Caco-2 (cell line): ENCODE measurements at regions not wholly inside any gene's neighbourhood (a gene's known extent, or its start where the extent isn't known, plus 50 kb on each side); places are given as distances from the start of the nearest gene placed in this dataset.

Source experiments
- BruUV-seq: library from RNA; stranded (reverse); fragments of 400-500 nt; replicated peaks from 2 replicates; lab custom pipeline; 2021; lab: Mats Ljungman, UMichigan
- CTCF ChIA-PET: fragments of 300-600 bp; sonication (Branson Sonifier 250); formaldehyde crosslinking; loops from one replicate; lab custom pipeline; 2022; ENCODE audit warnings: antibody characterized with exemption; lab: Charles Lee
- POLR2A ChIA-PET: fragments of 300-600 bp; sonication (Branson Sonifier 250); formaldehyde crosslinking; loops from one replicate; lab custom pipeline; 2022; ENCODE audit warnings: antibody characterized with exemption; lab: Charles Lee
- DNase-seq, 2 experiments: peaks; one replicate each; pipeline versions ENCODE4 v3.0.0 to v3.0.0-alpha.2; 2020 to 2022
- H3K27me3 ChIP-seq: replicated peaks from 2 replicates; pipeline ENCODE4 v1.6.0; 2011; ENCODE audit warnings: low read length; ENCODE audit not compliant: control insufficient read depth, insufficient read depth
- H3K36me3 ChIP-seq: 2 replicates; pipeline ENCODE4 v1.5.1; 2011; ENCODE audit warnings: low read length; ENCODE audit not compliant: control insufficient read depth, insufficient read depth
- H3K4me1 ChIP-seq: fragments of 250-450 bp; sonication (Bioruptor Pico); 2 replicates; pipeline ENCODE4 v1.5.1; 2020; ENCODE audit warnings: mild to moderate bottlenecking
- H3K4me3 ChIP-seq: 2 replicates; pipeline ENCODE4 v1.5.1; 2011; ENCODE audit warnings: low read depth, mild to moderate bottlenecking, control low read depth, low read length
- H3K9me3 ChIP-seq: fragments of 250-450 bp; sonication (Bioruptor Pico); 2 replicates; pipeline ENCODE4 v1.5.1; 2020; ENCODE audit warnings: mild to moderate bottlenecking, moderate library complexity
- H3K27ac Mint-ChIP-seq: one replicate; pipeline ENCODE4 v1.8.0; 2022; ENCODE audit warnings: mixed read lengths; ENCODE audit not compliant: unreplicated experiment
- H3K27me3 Mint-ChIP-seq: one replicate; pipeline ENCODE4 v1.8.0; 2022; ENCODE audit warnings: mixed read lengths; ENCODE audit not compliant: insufficient read depth, unreplicated experiment
- H3K36me3 Mint-ChIP-seq: one replicate; pipeline ENCODE4 v1.8.0; 2022; ENCODE audit warnings: mild to moderate bottlenecking, mixed read lengths; ENCODE audit not compliant: insufficient read depth, unreplicated experiment
- H3K4me1 Mint-ChIP-seq: one replicate; pipeline ENCODE4 v1.8.0; 2022; ENCODE audit warnings: low read depth, mixed read lengths; ENCODE audit not compliant: unreplicated experiment
- H3K4me3 Mint-ChIP-seq: one replicate; pipeline ENCODE4 v1.8.0; 2022; ENCODE audit warnings: mild to moderate bottlenecking, moderate library complexity, mixed read lengths; ENCODE audit not compliant: unreplicated experiment
- H3K9me3 Mint-ChIP-seq: one replicate; pipeline ENCODE4 v1.8.0; 2022; ENCODE audit warnings: mixed read lengths; ENCODE audit not compliant: unreplicated experiment
- intact Hi-C: fragments of 100-400 bp; cut with micrococcal nuclease; formaldehyde crosslinking; loops from one replicate; pipeline ENCODE4 v1.10.0; 2022; ENCODE audit not compliant: unreplicated experiment
- TF ChIP-seq, protein P1 (sequence below), 2 experiments: fragments of 200-600 bp in 1 of 2; IDR thresholded peaks; 1 replicate in 1 of 2; 2 replicates in 1 of 2; pipeline versions ENCODE4 v1.5.1 to v1.8.0; 2011 to 2022; ENCODE audit warnings: antibody characterized with exemption in 1 of 2, control low read depth in 1 of 2, inconsistent platforms in 1 of 2, low read depth in 1 of 2, low read length in 1 of 2, mild to moderate bottlenecking in 1 of 2, moderate library complexity in 1 of 2; ENCODE audit not compliant: insufficient read depth in 1 of 2, severe bottlenecking in 1 of 2, unreplicated experiment in 1 of 2

DNA sequence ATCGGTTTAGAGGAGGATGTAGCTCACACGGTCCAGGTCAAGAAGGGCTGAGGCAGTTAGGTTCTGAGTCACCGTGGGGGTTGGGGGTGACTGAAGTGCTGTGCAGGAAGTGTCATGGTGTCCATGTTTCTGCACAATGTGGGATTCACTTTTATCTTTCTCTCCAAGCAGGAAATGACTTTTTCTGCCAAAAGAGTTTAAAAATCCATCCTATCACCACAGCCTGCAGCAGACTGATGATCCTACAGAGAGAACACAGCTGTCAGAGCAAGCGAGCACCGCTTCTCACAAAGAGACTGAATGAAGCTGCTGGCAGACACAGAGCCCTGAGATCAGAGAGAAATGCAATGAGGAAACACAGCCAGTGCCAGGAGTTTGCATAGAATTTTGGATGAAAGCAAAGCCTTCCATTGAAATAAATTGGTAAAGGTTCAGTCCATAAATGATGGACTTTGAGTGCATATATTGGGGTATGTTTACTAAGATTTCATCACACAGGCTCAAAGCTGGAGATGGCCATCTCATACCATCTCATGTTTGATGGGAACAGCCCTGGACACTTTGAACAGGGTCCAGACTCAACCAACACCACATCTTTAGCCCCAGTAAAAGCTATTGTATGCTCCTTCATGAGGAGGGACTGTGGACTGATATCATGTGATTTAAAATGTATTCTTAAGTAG is 213.9 kb upstream of the FBXL7 start:
- Histone ChIP-seq H3K4me3 (no peak overlapping the region), H3K27me3 (no peaks in the 10 kb centered on the region), H3K9me3 (no peaks in the 10 kb centered on the region), H3K36me3 (no peaks in the 10 kb centered on the region), H3K4me1 (no peaks in the 10 kb centered on the region)
- H3K36me3 Mint-ChIP-seq, result no peaks in the 10 kb centered on the region
- BruUV-seq, result no TSS peak
- H3K27me3 Mint-ChIP-seq, result peaks cover 8% of the 10 kb centered on the region
- CTCF ChIA-PET, result no interaction called here
- H3K27ac Mint-ChIP-seq, result no peak overlapping the region
- POLR2A ChIA-PET, result no interaction called here
- H3K9me3 Mint-ChIP-seq, result no peaks in the 10 kb centered on the region
- DNase-seq, result no peak
- intact Hi-C loops, result loop anchor here (5.0 kb wide), 1 partner anchor 711 kb away; no protein-coding TSS in a partner anchor
- no peak overlapping the region for H3K4me3 Mint-ChIP-seq
- no peaks in the 10 kb centered on the region for H3K4me1 Mint-ChIP-seq
- TF ChIP-seq, protein P1, sequence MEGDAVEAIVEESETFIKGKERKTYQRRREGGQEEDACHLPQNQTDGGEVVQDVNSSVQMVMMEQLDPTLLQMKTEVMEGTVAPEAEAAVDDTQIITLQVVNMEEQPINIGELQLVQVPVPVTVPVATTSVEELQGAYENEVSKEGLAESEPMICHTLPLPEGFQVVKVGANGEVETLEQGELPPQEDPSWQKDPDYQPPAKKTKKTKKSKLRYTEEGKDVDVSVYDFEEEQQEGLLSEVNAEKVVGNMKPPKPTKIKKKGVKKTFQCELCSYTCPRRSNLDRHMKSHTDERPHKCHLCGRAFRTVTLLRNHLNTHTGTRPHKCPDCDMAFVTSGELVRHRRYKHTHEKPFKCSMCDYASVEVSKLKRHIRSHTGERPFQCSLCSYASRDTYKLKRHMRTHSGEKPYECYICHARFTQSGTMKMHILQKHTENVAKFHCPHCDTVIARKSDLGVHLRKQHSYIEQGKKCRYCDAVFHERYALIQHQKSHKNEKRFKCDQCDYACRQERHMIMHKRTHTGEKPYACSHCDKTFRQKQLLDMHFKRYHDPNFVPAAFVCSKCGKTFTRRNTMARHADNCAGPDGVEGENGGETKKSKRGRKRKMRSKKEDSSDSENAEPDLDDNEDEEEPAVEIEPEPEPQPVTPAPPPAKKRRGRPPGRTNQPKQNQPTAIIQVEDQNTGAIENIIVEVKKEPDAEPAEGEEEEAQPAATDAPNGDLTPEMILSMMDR (IDR thresholded peaks at IDR 0.05; ENCODE audit: insufficient read depth in 1 of 2, low read depth in 1 of 2, low read length in 1 of 2, severe bottlenecking in 1 of 2, unreplicated experiment in 1 of 2), result no peak

DNA sequence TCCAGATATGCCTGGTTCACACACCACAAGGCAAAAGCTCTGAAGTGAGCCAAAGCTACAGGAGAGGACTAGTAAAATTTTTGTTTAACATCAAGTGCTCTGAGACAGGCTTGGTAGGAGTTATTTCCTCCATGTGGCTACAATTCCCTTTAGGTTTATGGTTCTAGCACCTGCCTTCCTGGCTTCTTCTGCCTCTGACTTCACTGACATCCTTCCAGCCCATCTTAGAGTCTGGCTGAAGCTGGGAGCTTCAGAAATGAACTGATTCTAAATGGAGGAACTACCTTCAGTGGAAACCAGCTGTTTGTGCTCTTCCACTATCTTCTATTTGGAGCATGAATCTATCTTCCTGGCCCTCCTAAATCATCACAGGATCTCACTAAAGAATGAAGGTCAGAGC is 215.3 kb upstream of the FBXL7 start:
- DNase-seq, result no peak
- BruUV-seq, result no TSS peak
- POLR2A ChIA-PET, result no interaction called here
- H3K4me1 Mint-ChIP-seq, result no peaks in the 10 kb centered on the region
- TF ChIP-seq, protein P1 (IDR thresholded peaks at IDR 0.05; ENCODE audit: insufficient read depth in 1 of 2, low read depth in 1 of 2, low read length in 1 of 2, severe bottlenecking in 1 of 2, unreplicated experiment in 1 of 2), result no peak
- peaks cover 8% of the 10 kb centered on the region for H3K27me3 Mint-ChIP-seq
- no peak overlapping the region for H3K27ac Mint-ChIP-seq
- intact Hi-C loops, result loop anchor here (5.0 kb wide), 1 partner anchor 713 kb away; no protein-coding TSS in a partner anchor
- H3K9me3 ChIP-seq, result no peaks in the 10 kb centered on the region
- no peaks in the 10 kb centered on the region for H3K27me3 ChIP-seq
- no peaks in the 10 kb centered on the region for H3K36me3 Mint-ChIP-seq
- H3K4me3 ChIP-seq, result no peak overlapping the region
- CTCF ChIA-PET, result no interaction called here
- H3K36me3 ChIP-seq, result no peaks in the 10 kb centered on the region
- no peaks in the 10 kb centered on the region for H3K9me3 Mint-ChIP-seq
- no peaks in the 10 kb centered on the region for H3K4me1 ChIP-seq
- H3K4me3 Mint-ChIP-seq, result no peak overlapping the region

DNA sequence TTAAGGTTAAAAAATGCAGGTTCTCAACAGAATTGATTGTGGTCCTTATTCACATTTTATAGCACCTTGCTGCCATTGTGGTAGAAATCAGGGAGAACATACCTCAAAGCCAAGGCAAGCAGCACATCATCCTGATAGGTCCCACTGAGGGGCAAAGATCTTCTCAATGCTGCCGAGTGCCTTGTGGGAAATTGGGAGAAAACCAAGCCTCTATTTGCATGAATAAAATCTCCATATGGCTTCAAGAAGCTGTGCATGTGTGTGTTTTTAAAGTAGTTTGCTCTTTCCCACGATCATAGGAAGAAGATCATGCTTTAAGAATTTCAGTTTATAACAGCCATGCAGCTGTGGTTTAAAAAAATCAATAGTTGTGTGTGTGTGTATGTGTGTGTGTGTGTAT is 216.9 kb upstream of the FBXL7 start:
- TF ChIP-seq, protein P1 (IDR thresholded peaks at IDR 0.05; ENCODE audit: insufficient read depth in 1 of 2, low read depth in 1 of 2, low read length in 1 of 2, severe bottlenecking in 1 of 2, unreplicated experiment in 1 of 2), result no peak
- Histone ChIP-seq H3K4me3 (no peak overlapping the region), H3K9me3 (no peaks in the 10 kb centered on the region), H3K4me1 (no peaks in the 10 kb centered on the region), H3K27me3 (no peaks in the 10 kb centered on the region), H3K36me3 (no peaks in the 10 kb centered on the region)
- CTCF ChIA-PET, result no interaction called here
- intact Hi-C loops, result no loop called here
- no TSS peak for BruUV-seq
- no peak overlapping the region for H3K4me3 Mint-ChIP-seq
- DNase-seq, result no peak
- POLR2A ChIA-PET, result no interaction called here
- no peaks in the 10 kb centered on the region for H3K9me3 Mint-ChIP-seq
- H3K36me3 Mint-ChIP-seq, result no peaks in the 10 kb centered on the region
- H3K27ac Mint-ChIP-seq, result no peak overlapping the region
- H3K4me1 Mint-ChIP-seq, result no peaks in the 10 kb centered on the region
- peaks cover 8% of the 10 kb centered on the region for H3K27me3 Mint-ChIP-seq
